ENCODE measurements at regions not wholly inside any gene's neighbourhood (a gene's known extent, or its start where the extent isn't known, plus 50 kb on each side); places are given as distances from the start of the nearest gene placed in this dataset.

GRCh38 chr2:29974086-29974485 is 52.7 kb upstream of the ALK start:
- no peaks in the 10 kb centered on the region for H3K9me3 Mint-ChIP-seq
- H3K4me1 Mint-ChIP-seq = no peaks in the 10 kb centered on the region
- no peak for ATAC-seq (replicated peaks)
- no peak overlapping the region for H3K27ac Mint-ChIP-seq
- H3K4me3 Mint-ChIP-seq = no peak overlapping the region
- H3K36me3 Mint-ChIP-seq (ENCODE audit: low read depth) = no peaks in the 10 kb centered on the region
- peaks cover 9% of the 10 kb centered on the region for H3K27me3 Mint-ChIP-seq

- no peaks in the 10 kb centered on the region for H3K9me3 Mint-ChIP-seq
- H3K4me1 Mint-ChIP-seq = no peaks in the 10 kb centered on the region
- peaks cover 5% of the 10 kb centered on the region for H3K27me3 Mint-ChIP-seq
- H3K4me3 Mint-ChIP-seq = no peak overlapping the region
- no peak for ATAC-seq (replicated peaks)
- H3K27ac Mint-ChIP-seq = no peak overlapping the region
- H3K36me3 Mint-ChIP-seq (ENCODE audit: low read depth) = no peaks in the 10 kb centered on the region
These were observed 55.9 kb upstream of the ALK start for GRCh38 chr2:29977284-29977683.

- Mint-ChIP-seq H3K4me1 (no peaks in the 10 kb centered on the region), H3K27me3 (peaks cover 6% of the 10 kb centered on the region), H3K4me3 (no peak overlapping the region), H3K27ac (no peak overlapping the region), H3K36me3 (ENCODE audit: low read depth) (no peaks in the 10 kb centered on the region), H3K9me3 (no peaks in the 10 kb centered on the region)
- no peak for ATAC-seq (replicated peaks)
These were observed 60.0 kb upstream of the ALK start for GRCh38 chr2:29981402-29981801.

GRCh38 chr2:29983308-29983707 is 61.9 kb upstream of the ALK start:
- no peak for ATAC-seq (replicated peaks)
- Mint-ChIP-seq H3K4me1 (no peaks in the 10 kb centered on the region), H3K9me3 (no peaks in the 10 kb centered on the region), H3K4me3 (no peak overlapping the region), H3K36me3 (ENCODE audit: low read depth) (no peaks in the 10 kb centered on the region), H3K27ac (no peak overlapping the region), H3K27me3 (peaks cover 6% of the 10 kb centered on the region)

- Mint-ChIP-seq H3K27me3 (peaks cover 6% of the 10 kb centered on the region), H3K4me3 (no peak overlapping the region), H3K9me3 (no peaks in the 10 kb centered on the region), H3K36me3 (ENCODE audit: low read depth) (no peaks in the 10 kb centered on the region), H3K4me1 (no peaks in the 10 kb centered on the region), H3K27ac (no peak overlapping the region)
- ATAC-seq (replicated peaks) = no peak
These were observed 65.8 kb upstream of the ALK start for GRCh38 chr2:29987146-29987545.

GRCh38 chr2:29990129-29990528 is 68.7 kb upstream of the ALK start:
- peaks cover 7% of the 10 kb centered on the region for H3K27me3 Mint-ChIP-seq
- no peaks in the 10 kb centered on the region for H3K9me3 Mint-ChIP-seq
- no peaks in the 10 kb centered on the region for H3K4me1 Mint-ChIP-seq
- ATAC-seq (replicated peaks) = no peak
- no peaks in the 10 kb centered on the region for H3K36me3 Mint-ChIP-seq (ENCODE audit: low read depth)
- H3K27ac Mint-ChIP-seq = no peak overlapping the region
- H3K4me3 Mint-ChIP-seq = no peak overlapping the region

- H3K27ac Mint-ChIP-seq = no peak overlapping the region
- no peak for ATAC-seq (replicated peaks)
- H3K27me3 Mint-ChIP-seq = peaks cover 14% of the 10 kb centered on the region
- no peaks in the 10 kb centered on the region for H3K36me3 Mint-ChIP-seq (ENCODE audit: low read depth)
- no peak overlapping the region for H3K4me3 Mint-ChIP-seq
- H3K9me3 Mint-ChIP-seq = no peaks in the 10 kb centered on the region
- H3K4me1 Mint-ChIP-seq = no peaks in the 10 kb centered on the region
These were observed 69.7 kb upstream of the ALK start for GRCh38 chr2:29991086-29991485.

GRCh38 chr2:29995241-29995640 is 73.9 kb upstream of the ALK start:
- no peaks in the 10 kb centered on the region for H3K36me3 Mint-ChIP-seq (ENCODE audit: low read depth)
- H3K4me1 Mint-ChIP-seq = no peaks in the 10 kb centered on the region
- peaks cover 3% of the 10 kb centered on the region for H3K9me3 Mint-ChIP-seq
- H3K4me3 Mint-ChIP-seq = no peak overlapping the region
- H3K27me3 Mint-ChIP-seq = peaks cover 29% of the 10 kb centered on the region
- ATAC-seq (replicated peaks) = no peak
- no peak overlapping the region for H3K27ac Mint-ChIP-seq

GRCh38 chr2:30003128-30003527 is 81.7 kb upstream of the ALK start:
- Mint-ChIP-seq H3K36me3 (ENCODE audit: low read depth) (no peaks in the 10 kb centered on the region), H3K4me3 (no peak overlapping the region), H3K27ac (no peak overlapping the region), H3K9me3 (no peaks in the 10 kb centered on the region), H3K27me3 (peaks cover 5% of the 10 kb centered on the region), H3K4me1 (no peaks in the 10 kb centered on the region)
- no peak for ATAC-seq (replicated peaks)

- Mint-ChIP-seq H3K27me3 (peaks cover 9% of the 10 kb centered on the region), H3K9me3 (no peaks in the 10 kb centered on the region), H3K4me1 (no peaks in the 10 kb centered on the region), H3K4me3 (no peak overlapping the region), H3K36me3 (ENCODE audit: low read depth) (no peaks in the 10 kb centered on the region), H3K27ac (no peak overlapping the region)
- ATAC-seq (replicated peaks) = no peak
These were observed 101.2 kb upstream of the ALK start for GRCh38 chr2:30022444-30023071.

GRCh38 chr2:30024281-30024680 is 102.9 kb upstream of the ALK start:
- ATAC-seq (replicated peaks) = no peak
- peaks cover 9% of the 10 kb centered on the region for H3K27me3 Mint-ChIP-seq
- no peak overlapping the region for H3K4me3 Mint-ChIP-seq
- H3K27ac Mint-ChIP-seq = no peak overlapping the region
- H3K9me3 Mint-ChIP-seq = no peaks in the 10 kb centered on the region
- no peaks in the 10 kb centered on the region for H3K4me1 Mint-ChIP-seq
- H3K36me3 Mint-ChIP-seq (ENCODE audit: low read depth) = no peaks in the 10 kb centered on the region

GRCh38 chr2:30026091-30027055 is 105.0 kb upstream of the ALK start:
- Mint-ChIP-seq H3K4me3 (no peak overlapping the region), H3K9me3 (no peaks in the 10 kb centered on the region), H3K4me1 (no peaks in the 10 kb centered on the region), H3K27ac (no peak overlapping the region), H3K27me3 (peaks cover 18% of the 10 kb centered on the region), H3K36me3 (ENCODE audit: low read depth) (no peaks in the 10 kb centered on the region)
- ATAC-seq (replicated peaks) = no peak

GRCh38 chr2:30029804-30030203 is 108.4 kb upstream of the ALK start:
- no peak for ATAC-seq (replicated peaks)
- Mint-ChIP-seq H3K4me1 (no peaks in the 10 kb centered on the region), H3K27me3 (peaks cover 18% of the 10 kb centered on the region), H3K4me3 (no peak overlapping the region), H3K36me3 (ENCODE audit: low read depth) (no peaks in the 10 kb centered on the region), H3K9me3 (no peaks in the 10 kb centered on the region), H3K27ac (no peak overlapping the region)

- H3K4me1 Mint-ChIP-seq = no peaks in the 10 kb centered on the region
- no peak overlapping the region for H3K4me3 Mint-ChIP-seq
- no peaks in the 10 kb centered on the region for H3K9me3 Mint-ChIP-seq
- H3K27ac Mint-ChIP-seq = no peak overlapping the region
- peaks cover 18% of the 10 kb centered on the region for H3K27me3 Mint-ChIP-seq
- H3K36me3 Mint-ChIP-seq (ENCODE audit: low read depth) = no peaks in the 10 kb centered on the region
- ATAC-seq (replicated peaks) = no peak
These were observed 109.0 kb upstream of the ALK start for GRCh38 chr2:30030361-30030760.

GRCh38 chr2:30031184-30031583 is 109.8 kb upstream of the ALK start:
- H3K36me3 Mint-ChIP-seq (ENCODE audit: low read depth) = no peaks in the 10 kb centered on the region
- H3K27ac Mint-ChIP-seq = no peak overlapping the region
- H3K27me3 Mint-ChIP-seq = peaks cover 18% of the 10 kb centered on the region
- no peak overlapping the region for H3K4me3 Mint-ChIP-seq
- no peaks in the 10 kb centered on the region for H3K9me3 Mint-ChIP-seq
- no peak for ATAC-seq (replicated peaks)
- H3K4me1 Mint-ChIP-seq = no peaks in the 10 kb centered on the region

All from activated T-helper 17 cell treated with anti-CD3 and anti-CD28 coated beads, Interleukin-2, amount 50 U/mL, for 72 hours (primary cell).